Colonic mucosa (tissue), 4 donors: ENCODE measurements at regions not wholly inside any gene's neighbourhood (a gene's known extent, or its start where the extent isn't known, plus 50 kb on each side); places are given as distances from the start of the nearest gene placed in this dataset.

Source experiments
- DNase-seq: peaks from one replicate; pipeline ENCODE4 v3.0.0-alpha.2; 2020
- H3K27ac ChIP-seq: fragments of 200-600 bp; one replicate; pipeline ENCODE4 v1.8.0; 2021
- H3K27me3 ChIP-seq: fragments of 200-600 bp; one replicate; pipeline ENCODE4 v1.8.0; 2021
- H3K36me3 ChIP-seq: fragments of 200-600 bp; one replicate; pipeline ENCODE4 v1.8.0; 2021
- H3K4me1 ChIP-seq: fragments of 200-600 bp; one replicate; pipeline ENCODE4 v1.8.0; 2021; ENCODE audit warnings: mild to moderate bottlenecking
- H3K4me3 ChIP-seq: fragments of 200-600 bp; one replicate; pipeline ENCODE4 v1.8.0; 2021
- H3K9ac ChIP-seq, 2 donors: one replicate each; pipeline ENCODE4 v1.7.0; 2013; ENCODE audit warnings: control low read depth in 2 of 2, low read depth in 2 of 2, low read length in 2 of 2
- H3K9me3 ChIP-seq: fragments of 200-600 bp; one replicate; pipeline ENCODE4 v1.8.0; 2021
- intact Hi-C: fragments of 100-400 bp; cut with DNase I; formaldehyde crosslinking; loops from one replicate; pipeline ENCODE4 v1.14.1; 2022
- TF ChIP-seq, protein P1 (sequence below): fragments of 200-600 bp; IDR thresholded peaks from one replicate; pipeline ENCODE4 v1.8.0; 2022; ENCODE audit warnings: antibody characterized with exemption, mild to moderate bottlenecking
- donor health status: healthy.
- donor health status: DM: no; HTN: no; CAD: no.
- donor health status: DM: no; HTN: no; CAD: no.

DNA sequence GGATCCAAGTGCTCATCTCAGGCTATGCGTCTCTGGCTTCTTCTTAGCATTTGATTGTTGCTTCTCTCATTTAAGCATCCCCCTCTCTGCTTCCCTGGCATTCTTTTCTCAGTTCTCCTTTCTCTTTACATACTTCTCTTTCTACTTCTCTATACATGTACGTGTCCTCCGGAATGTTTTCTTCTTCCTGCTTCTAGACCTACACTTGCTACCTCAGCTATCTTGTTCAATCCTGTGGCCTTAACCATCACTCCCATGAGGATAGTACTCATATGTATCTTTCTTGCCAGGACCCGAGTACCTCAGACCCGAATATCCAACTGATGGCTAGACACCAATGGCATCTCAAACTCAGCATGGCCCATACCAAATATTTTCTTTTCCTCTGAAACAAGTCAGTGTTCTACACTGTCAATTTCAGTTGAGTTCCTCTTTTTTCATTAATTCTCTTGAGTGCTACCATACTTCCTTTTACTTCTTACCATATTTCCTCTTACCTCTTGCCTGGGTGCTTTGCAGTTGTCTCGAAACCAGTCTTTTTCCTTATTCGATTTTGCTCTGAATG, 115.1 kb upstream of the SLC38A2 start:
- H3K9ac ChIP-seq: no peak overlapping the region
- no peak overlapping the region for H3K27ac ChIP-seq

DNA sequence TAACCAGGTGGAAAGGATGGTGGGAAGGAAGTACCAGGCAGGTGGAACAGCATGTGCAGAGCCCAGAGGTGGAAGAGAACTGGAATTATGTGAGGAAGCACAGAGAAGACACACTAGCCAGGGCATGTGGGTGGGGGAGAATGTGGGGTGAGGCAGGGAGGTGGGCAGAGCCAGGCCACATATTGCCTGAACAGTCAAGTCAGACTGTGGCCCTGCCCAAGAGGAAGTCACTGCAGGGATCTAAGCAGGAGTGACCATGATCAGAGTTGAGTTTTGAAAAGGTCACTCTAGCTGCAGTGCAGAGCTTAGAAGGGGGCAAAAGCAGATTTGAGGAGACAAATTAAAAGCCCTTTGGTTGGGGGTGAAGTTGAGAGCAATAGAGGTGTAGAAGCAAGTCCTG, 114.0 kb upstream of the SLC38A2 start:
- H3K36me3 ChIP-seq: no peaks in the 10 kb centered on the region
- no peaks in the 10 kb centered on the region for H3K9me3 ChIP-seq
- H3K9ac ChIP-seq: no peak overlapping the region
- TF ChIP-seq, protein P1, sequence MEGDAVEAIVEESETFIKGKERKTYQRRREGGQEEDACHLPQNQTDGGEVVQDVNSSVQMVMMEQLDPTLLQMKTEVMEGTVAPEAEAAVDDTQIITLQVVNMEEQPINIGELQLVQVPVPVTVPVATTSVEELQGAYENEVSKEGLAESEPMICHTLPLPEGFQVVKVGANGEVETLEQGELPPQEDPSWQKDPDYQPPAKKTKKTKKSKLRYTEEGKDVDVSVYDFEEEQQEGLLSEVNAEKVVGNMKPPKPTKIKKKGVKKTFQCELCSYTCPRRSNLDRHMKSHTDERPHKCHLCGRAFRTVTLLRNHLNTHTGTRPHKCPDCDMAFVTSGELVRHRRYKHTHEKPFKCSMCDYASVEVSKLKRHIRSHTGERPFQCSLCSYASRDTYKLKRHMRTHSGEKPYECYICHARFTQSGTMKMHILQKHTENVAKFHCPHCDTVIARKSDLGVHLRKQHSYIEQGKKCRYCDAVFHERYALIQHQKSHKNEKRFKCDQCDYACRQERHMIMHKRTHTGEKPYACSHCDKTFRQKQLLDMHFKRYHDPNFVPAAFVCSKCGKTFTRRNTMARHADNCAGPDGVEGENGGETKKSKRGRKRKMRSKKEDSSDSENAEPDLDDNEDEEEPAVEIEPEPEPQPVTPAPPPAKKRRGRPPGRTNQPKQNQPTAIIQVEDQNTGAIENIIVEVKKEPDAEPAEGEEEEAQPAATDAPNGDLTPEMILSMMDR: no peak
- intact Hi-C loops: no loop called here
- H3K4me1 ChIP-seq: no peaks in the 10 kb centered on the region
- H3K27me3 ChIP-seq: no peaks in the 10 kb centered on the region
- no peak for DNase-seq
- H3K4me3 ChIP-seq: no peak overlapping the region
- no peak overlapping the region for H3K27ac ChIP-seq

More for the DNA sequence above, 115.1 kb upstream of the SLC38A2 start:
- Histone ChIP-seq H3K4me3 (no peak overlapping the region), H3K4me1 (no peaks in the 10 kb centered on the region), H3K27me3 (no peaks in the 10 kb centered on the region), H3K9me3 (no peaks in the 10 kb centered on the region), H3K36me3 (no peaks in the 10 kb centered on the region)
- TF ChIP-seq, protein P1: no peak
- DNase-seq: no peak
- intact Hi-C loops: no loop called here

DNA sequence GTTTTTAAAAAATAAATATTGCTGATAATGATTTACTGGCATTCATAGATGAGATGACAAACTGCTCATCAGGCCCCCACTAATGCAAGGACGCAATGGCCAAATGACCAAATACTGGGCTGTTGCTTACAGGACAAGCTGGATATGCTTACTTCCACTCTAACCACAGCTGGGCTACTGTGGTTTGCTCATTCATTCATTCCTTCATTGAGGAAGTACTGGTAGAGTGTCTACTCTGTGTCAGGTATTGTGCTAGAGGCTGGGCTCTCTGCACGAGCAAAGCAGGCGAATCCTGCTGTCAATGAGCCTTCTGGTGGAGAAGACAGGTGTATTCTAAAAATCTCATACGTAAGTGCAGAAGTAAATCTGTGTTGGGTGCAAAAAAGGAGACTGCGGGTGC, 113.3 kb upstream of the SLC38A2 start:
- H3K36me3 ChIP-seq: no peaks in the 10 kb centered on the region
- intact Hi-C loops: no loop called here
- TF ChIP-seq, protein P1: no peak
- no peaks in the 10 kb centered on the region for H3K27me3 ChIP-seq
- no peak overlapping the region for H3K27ac ChIP-seq
- H3K9ac ChIP-seq: no peak overlapping the region
- no peaks in the 10 kb centered on the region for H3K9me3 ChIP-seq
- no peak overlapping the region for H3K4me3 ChIP-seq
- H3K4me1 ChIP-seq: no peaks in the 10 kb centered on the region
- DNase-seq: no peak

DNA sequence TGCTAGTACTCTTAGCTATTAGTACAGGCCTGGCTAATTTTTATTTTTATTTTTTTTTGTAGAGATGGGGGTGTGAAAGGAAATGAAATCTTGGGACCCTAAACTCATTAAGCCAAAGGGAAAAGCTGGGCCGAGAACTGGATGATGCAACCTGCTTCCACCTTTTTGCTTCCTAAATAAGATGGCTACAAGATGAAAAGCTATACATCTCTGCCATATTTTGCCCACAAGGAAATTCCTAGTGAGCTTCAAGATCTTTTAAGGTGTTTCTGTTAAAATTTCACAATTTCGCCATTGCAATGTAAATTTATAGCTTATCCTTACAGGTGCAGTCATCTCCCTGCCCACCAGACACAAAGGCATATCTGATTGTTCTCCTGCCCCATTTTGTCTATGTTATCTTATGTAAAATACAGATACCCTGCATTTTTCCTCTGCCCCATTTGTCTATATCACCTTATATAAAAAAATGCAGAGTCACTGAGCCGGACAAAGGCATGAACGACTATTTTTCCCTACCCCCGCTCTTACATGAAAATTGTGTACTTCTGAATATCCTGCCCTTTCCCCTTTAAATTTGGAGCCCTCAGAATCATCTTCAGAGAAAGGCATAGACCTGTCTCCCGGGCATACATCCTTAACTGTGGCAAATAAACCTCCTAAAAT, 112.0 kb upstream of the SLC38A2 start:
- Histone ChIP-seq H3K9ac (no peak overlapping the region), H3K36me3 (no peaks in the 10 kb centered on the region), H3K27me3 (no peaks in the 10 kb centered on the region), H3K9me3 (no peaks in the 10 kb centered on the region), H3K4me3 (no peak overlapping the region), H3K4me1 (no peaks in the 10 kb centered on the region), H3K27ac (no peak overlapping the region)
- intact Hi-C loops: no loop called here
- TF ChIP-seq, protein P1: no peak
- no peak for DNase-seq

DNA sequence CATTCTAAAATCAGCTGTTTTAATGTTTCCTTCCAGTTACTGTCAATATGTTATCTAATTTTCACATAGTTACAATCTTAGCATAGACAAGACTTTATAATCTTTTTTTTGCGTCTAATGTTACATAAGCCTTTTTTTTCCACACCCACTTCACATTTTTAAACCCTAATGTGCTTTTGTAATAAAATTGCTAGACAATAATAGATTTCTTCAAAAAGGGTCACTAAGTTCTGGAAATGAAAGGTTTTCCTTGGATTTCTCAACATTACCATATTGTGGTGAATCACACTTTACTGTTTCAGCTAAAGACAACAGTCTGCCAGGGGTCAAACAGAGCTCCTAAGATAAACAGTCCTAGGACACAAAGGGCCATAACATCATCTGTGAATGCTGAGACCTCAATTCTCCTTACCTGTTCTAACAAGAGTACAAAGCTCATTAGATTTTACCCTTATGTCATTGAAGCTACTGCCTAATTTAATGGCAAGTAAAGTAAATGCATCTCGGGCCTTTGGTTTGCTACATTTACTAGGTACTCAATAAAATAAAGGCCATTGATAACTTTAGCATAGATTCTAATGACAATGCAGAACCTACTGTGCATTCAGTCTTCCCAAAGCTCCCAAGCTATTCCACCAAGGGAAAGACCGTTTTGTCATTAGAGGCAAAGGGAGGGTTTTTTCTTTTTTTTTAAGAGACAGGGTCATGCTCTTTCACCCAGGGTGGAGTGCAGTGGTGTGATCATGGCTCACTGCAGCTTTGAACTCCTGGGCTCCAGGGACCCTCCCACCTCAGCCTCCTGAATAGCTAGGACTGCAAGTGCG, 111.2 kb upstream of the SLC38A2 start:
- Histone ChIP-seq H3K36me3 (no peaks in the 10 kb centered on the region), H3K27me3 (no peaks in the 10 kb centered on the region), H3K4me3 (no peak overlapping the region), H3K27ac (no peak overlapping the region), H3K9me3 (no peaks in the 10 kb centered on the region), H3K9ac (no peak overlapping the region), H3K4me1 (no peaks in the 10 kb centered on the region)
- no peak for DNase-seq
- intact Hi-C loops: no loop called here
- TF ChIP-seq, protein P1: no peak
